HepG2 (cell line): ENCODE measurements at regions not wholly inside any gene's neighbourhood (a gene's known extent, or its start where the extent isn't known, plus 50 kb on each side); places are given as distances from the start of the nearest gene placed in this dataset.

Source experiments
- CC2D1A ChIP-seq: sonication (generic); formaldehyde crosslinking; IDR thresholded peaks from 2 replicates; pipeline ENCODE4 v1.8.1; 2023; ENCODE audit warnings: mild to moderate bottlenecking, missing genetic modification reagents
- PHF21A ChIP-seq: sonication (generic); formaldehyde crosslinking; IDR thresholded peaks from 2 replicates; pipeline ENCODE4 v1.5.0; 2020; ENCODE audit warnings: mild to moderate bottlenecking, missing genetic modification reagents
- RARG ChIP-seq: sonication (generic); formaldehyde crosslinking; IDR thresholded peaks from 2 replicates; pipeline ENCODE4 v1.4.0; 2020; ENCODE audit warnings: low read depth, mild to moderate bottlenecking, missing genetic modification reagents
- WIZ ChIP-seq: sonication (generic); formaldehyde crosslinking; IDR thresholded peaks from 2 replicates; pipeline ENCODE4 v1.5.1; 2020; ENCODE audit warnings: mild to moderate bottlenecking, missing genetic modification reagents
- ZNF430 ChIP-seq: sonication (generic); formaldehyde crosslinking; IDR thresholded peaks from 2 replicates; pipeline ENCODE4 v1.9.0; 2021; ENCODE audit warnings: mild to moderate bottlenecking, missing genetic modification reagents
- ZNF772 ChIP-seq: sonication (generic); formaldehyde crosslinking; IDR thresholded peaks from 2 replicates; pipeline ENCODE4 v1.5.0; 2020; ENCODE audit warnings: mild to moderate bottlenecking, missing genetic modification reagents
- TF ChIP-seq, protein P1 (sequence below): sonication (generic); formaldehyde crosslinking; IDR thresholded peaks from 2 replicates; pipeline ENCODE4 v1.5.1; 2020; ENCODE audit warnings: mild to moderate bottlenecking, missing genetic modification reagents, moderate library complexity
- TF ChIP-seq, protein P2 (sequence below): sonication (generic); formaldehyde crosslinking; IDR thresholded peaks from 2 replicates; pipeline ENCODE4 v1.4.0; 2020; ENCODE audit warnings: missing genetic modification reagents
- TF ChIP-seq, protein P3 (sequence below): sonication (generic); formaldehyde crosslinking; IDR thresholded peaks from 2 replicates; pipeline ENCODE4 v1.4.0; 2020; ENCODE audit warnings: missing genetic modification reagents, mild to moderate bottlenecking, borderline replicate concordance
- TF ChIP-seq, protein P4 (sequence below): sonication (generic); formaldehyde crosslinking; IDR thresholded peaks from 2 replicates; pipeline ENCODE4 v1.4.0; 2020; ENCODE audit warnings: missing genetic modification reagents
- TF ChIP-seq, protein P5 (sequence below): IDR thresholded peaks from 2 replicates; pipeline ENCODE4 v1.6.1; 2016; ENCODE audit warnings: control low read depth

DNA sequence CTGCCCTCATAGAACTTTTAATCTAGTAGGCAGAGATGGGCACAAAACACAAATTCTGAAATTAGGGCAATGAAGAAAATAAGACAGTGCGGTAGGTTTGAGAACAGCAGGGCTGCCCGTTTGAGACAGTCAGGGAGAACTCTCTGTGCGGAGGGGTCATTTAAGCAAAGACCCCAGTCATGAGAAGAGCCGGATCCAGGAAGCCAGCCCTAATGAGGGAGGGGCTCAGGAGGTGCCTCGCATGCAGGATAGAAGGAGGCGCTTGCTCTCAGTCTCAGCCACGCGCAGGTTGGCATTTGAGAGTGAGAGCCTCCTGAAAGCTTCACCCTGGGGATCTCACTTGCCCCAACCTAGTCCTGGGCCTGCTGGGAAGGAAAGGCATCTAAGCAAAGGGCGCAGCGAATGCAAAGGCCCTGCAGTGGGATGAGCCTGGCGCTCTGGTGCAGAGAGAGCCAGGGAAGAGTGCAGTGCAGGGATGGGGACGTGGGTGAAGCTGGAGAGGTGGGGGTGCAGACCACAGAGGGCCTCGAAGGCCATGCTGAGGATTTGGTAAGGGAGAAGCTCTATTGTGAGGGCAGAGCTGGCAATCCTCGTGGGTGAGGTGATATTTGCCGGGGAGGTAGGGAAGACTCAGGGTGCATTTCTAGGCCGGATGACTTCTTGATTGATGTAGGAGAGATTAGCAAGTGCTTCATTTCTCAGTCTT lies 130.0 kb upstream of the PTPN1 start (continued):
- TF ChIP-seq, protein P1, sequence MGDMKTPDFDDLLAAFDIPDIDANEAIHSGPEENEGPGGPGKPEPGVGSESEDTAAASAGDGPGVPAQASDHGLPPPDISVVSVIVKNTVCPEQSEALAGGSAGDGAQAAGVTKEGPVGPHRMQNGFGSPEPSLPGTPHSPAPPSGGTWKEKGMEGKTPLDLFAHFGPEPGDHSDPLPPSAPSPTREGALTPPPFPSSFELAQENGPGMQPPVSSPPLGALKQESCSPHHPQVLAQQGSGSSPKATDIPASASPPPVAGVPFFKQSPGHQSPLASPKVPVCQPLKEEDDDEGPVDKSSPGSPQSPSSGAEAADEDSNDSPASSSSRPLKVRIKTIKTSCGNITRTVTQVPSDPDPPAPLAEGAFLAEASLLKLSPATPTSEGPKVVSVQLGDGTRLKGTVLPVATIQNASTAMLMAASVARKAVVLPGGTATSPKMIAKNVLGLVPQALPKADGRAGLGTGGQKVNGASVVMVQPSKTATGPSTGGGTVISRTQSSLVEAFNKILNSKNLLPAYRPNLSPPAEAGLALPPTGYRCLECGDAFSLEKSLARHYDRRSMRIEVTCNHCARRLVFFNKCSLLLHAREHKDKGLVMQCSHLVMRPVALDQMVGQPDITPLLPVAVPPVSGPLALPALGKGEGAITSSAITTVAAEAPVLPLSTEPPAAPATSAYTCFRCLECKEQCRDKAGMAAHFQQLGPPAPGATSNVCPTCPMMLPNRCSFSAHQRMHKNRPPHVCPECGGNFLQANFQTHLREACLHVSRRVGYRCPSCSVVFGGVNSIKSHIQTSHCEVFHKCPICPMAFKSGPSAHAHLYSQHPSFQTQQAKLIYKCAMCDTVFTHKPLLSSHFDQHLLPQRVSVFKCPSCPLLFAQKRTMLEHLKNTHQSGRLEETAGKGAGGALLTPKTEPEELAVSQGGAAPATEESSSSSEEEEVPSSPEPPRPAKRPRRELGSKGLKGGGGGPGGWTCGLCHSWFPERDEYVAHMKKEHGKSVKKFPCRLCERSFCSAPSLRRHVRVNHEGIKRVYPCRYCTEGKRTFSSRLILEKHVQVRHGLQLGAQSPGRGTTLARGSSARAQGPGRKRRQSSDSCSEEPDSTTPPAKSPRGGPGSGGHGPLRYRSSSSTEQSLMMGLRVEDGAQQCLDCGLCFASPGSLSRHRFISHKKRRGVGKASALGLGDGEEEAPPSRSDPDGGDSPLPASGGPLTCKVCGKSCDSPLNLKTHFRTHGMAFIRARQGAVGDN (CRISPR knock-in tag), result peak; percentile 51
- TF ChIP-seq ZNF430 (CRISPR knock-in tag) (0 out of 2 replicates have a peak, but pooled peaks have one; percentile 8), ZNF772 (CRISPR knock-in tag) (no peak), WIZ (0 out of 2 replicates have a peak, but pooled peaks have one; percentile 28), CC2D1A (CRISPR knock-in tag) (no peak), PHF21A (CRISPR knock-in tag) (no peak), RARG (CRISPR knock-in tag) (no peak)
- TF ChIP-seq, protein P2, sequence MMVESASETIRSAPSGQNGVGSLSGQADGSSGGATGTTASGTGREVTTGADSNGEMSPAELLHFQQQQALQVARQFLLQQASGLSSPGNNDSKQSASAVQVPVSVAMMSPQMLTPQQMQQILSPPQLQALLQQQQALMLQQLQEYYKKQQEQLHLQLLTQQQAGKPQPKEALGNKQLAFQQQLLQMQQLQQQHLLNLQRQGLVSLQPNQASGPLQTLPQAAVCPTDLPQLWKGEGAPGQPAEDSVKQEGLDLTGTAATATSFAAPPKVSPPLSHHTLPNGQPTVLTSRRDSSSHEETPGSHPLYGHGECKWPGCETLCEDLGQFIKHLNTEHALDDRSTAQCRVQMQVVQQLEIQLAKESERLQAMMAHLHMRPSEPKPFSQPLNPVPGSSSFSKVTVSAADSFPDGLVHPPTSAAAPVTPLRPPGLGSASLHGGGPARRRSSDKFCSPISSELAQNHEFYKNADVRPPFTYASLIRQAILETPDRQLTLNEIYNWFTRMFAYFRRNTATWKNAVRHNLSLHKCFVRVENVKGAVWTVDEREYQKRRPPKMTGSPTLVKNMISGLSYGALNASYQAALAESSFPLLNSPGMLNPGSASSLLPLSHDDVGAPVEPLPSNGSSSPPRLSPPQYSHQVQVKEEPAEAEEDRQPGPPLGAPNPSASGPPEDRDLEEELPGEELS (CRISPR knock-in tag), result no peak
- TF ChIP-seq, protein P3, sequence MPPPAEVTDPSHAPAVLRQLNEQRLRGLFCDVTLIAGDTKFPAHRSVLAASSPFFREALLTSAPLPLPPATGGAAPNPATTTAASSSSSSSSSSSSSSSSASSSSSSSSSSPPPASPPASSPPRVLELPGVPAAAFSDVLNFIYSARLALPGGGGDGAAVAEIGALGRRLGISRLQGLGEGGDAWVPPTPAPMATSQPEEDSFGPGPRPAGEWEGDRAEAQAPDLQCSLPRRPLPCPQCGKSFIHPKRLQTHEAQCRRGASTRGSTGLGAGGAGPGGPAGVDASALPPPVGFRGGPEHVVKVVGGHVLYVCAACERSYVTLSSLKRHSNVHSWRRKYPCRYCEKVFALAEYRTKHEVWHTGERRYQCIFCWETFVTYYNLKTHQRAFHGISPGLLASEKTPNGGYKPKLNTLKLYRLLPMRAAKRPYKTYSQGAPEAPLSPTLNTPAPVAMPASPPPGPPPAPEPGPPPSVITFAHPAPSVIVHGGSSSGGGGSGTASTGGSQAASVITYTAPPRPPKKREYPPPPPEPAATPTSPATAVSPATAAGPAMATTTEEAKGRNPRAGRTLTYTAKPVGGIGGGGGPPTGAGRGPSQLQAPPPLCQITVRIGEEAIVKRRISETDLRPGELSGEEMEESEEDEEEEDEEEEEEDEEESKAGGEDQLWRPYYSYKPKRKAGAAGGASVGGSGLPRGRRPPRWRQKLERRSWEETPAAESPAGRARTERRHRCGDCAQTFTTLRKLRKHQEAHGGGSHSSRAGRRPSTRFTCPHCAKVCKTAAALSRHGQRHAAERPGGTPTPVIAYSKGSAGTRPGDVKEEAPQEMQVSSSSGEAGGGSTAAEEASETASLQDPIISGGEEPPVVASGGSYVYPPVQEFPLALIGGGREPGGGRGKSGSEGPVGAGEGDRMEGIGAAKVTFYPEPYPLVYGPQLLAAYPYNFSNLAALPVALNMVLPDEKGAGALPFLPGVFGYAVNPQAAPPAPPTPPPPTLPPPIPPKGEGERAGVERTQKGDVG, result peak; percentile 11; the same call in 1 of the 2 replicates
- TF ChIP-seq, protein P4, sequence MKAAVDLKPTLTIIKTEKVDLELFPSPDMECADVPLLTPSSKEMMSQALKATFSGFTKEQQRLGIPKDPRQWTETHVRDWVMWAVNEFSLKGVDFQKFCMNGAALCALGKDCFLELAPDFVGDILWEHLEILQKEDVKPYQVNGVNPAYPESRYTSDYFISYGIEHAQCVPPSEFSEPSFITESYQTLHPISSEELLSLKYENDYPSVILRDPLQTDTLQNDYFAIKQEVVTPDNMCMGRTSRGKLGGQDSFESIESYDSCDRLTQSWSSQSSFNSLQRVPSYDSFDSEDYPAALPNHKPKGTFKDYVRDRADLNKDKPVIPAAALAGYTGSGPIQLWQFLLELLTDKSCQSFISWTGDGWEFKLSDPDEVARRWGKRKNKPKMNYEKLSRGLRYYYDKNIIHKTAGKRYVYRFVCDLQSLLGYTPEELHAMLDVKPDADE (CRISPR knock-in tag), result no peak
- TF ChIP-seq, protein P5, sequence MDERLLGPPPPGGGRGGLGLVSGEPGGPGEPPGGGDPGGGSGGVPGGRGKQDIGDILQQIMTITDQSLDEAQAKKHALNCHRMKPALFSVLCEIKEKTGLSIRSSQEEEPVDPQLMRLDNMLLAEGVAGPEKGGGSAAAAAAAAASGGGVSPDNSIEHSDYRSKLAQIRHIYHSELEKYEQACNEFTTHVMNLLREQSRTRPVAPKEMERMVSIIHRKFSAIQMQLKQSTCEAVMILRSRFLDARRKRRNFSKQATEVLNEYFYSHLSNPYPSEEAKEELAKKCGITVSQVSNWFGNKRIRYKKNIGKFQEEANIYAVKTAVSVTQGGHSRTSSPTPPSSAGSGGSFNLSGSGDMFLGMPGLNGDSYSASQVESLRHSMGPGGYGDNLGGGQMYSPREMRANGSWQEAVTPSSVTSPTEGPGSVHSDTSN (CRISPR knock-in tag), result 0 out of 2 replicates have a peak, but pooled peaks have one; percentile 24
